NCI-H1092 treated with DMSO at 0.1 percent for 48 hours (cell line): ENCODE measurements at regions not wholly inside any gene's neighbourhood (a gene's known extent, or its start where the extent isn't known, plus 50 kb on each side); places are given as distances from the start of the nearest gene placed in this dataset.

Experiments
- DNase-seq: peaks from one replicate; lab custom pipeline; 2025; lab: John Stamatoyannopoulos, UW

- DNase-seq: no peak
These were observed 132.8 kb upstream of the TNFAIP3 start for GRCh38 chr6:137734005-137734874.

GRCh38 chr6:137734875-137735182, 132.2 kb upstream of the TNFAIP3 start:
- DNase-seq: no peak

- DNase-seq: no peak
These were observed 130.8 kb upstream of the TNFAIP3 start for GRCh38 chr6:137736048-137736818.

- no peak for DNase-seq
These were observed 130.1 kb upstream of the TNFAIP3 start for GRCh38 chr6:137736911-137737310.

- no peak for DNase-seq
These were observed 129.0 kb upstream of the TNFAIP3 start for GRCh38 chr6:137737836-137738596.

GRCh38 chr6:137738931-137739504, 128.0 kb upstream of the TNFAIP3 start:
- no peak for DNase-seq

- no peak for DNase-seq
These were observed 127.5 kb upstream of the TNFAIP3 start for GRCh38 chr6:137739544-137739943.

GRCh38 chr6:137740091-137740755, 126.8 kb upstream of the TNFAIP3 start:
- DNase-seq: no peak

- no peak for DNase-seq
These were observed 125.9 kb upstream of the TNFAIP3 start for GRCh38 chr6:137740967-137741761.

GRCh38 chr6:137743493-137743892, 123.6 kb upstream of the TNFAIP3 start:
- no peak for DNase-seq

- no peak for DNase-seq
These were observed 122.2 kb upstream of the TNFAIP3 start for GRCh38 chr6:137744877-137745276.

- DNase-seq: no peak
These were observed 121.7 kb upstream of the TNFAIP3 start for GRCh38 chr6:137745321-137745720.

- no peak for DNase-seq
These were observed 120.8 kb upstream of the TNFAIP3 start for GRCh38 chr6:137746264-137746663.

- DNase-seq: no peak
These were observed 117.3 kb upstream of the TNFAIP3 start for GRCh38 chr6:137749696-137750211.

- no peak for DNase-seq
These were observed 116.8 kb upstream of the TNFAIP3 start for GRCh38 chr6:137750297-137750696.

- no peak for DNase-seq
These were observed 115.1 kb upstream of the TNFAIP3 start for GRCh38 chr6:137751768-137752560.

GRCh38 chr6:137754366-137754765, 112.7 kb upstream of the TNFAIP3 start:
- DNase-seq: no peak

- no peak for DNase-seq
These were observed 112.2 kb upstream of the TNFAIP3 start for GRCh38 chr6:137754866-137755265.

- DNase-seq: no peak
These were observed 111.8 kb upstream of the TNFAIP3 start for GRCh38 chr6:137755284-137755683.

- DNase-seq: no peak
These were observed 110.3 kb upstream of the TNFAIP3 start for GRCh38 chr6:137756788-137757187.
